ENCODE measurements at regions not wholly inside any gene's neighbourhood (a gene's known extent, or its start where the extent isn't known, plus 50 kb on each side); places are given as distances from the start of the nearest gene placed in this dataset.

GRCh38 chr1:219428651-219429050 is 184.3 kb downstream of the ZC3H11B start:
- TF ChIP-seq POLR2A (IDR thresholded peaks at IDR 0.05): no peak
- no peak for TF ChIP-seq CTCF (IDR thresholded peaks at IDR 0.05)
- TF ChIP-seq EP300 (IDR thresholded peaks at IDR 0.05): no peak
